ENCODE measurements at regions not wholly inside any gene's neighbourhood (a gene's known extent, or its start where the extent isn't known, plus 50 kb on each side); places are given as distances from the start of the nearest gene placed in this dataset.

DNA sequence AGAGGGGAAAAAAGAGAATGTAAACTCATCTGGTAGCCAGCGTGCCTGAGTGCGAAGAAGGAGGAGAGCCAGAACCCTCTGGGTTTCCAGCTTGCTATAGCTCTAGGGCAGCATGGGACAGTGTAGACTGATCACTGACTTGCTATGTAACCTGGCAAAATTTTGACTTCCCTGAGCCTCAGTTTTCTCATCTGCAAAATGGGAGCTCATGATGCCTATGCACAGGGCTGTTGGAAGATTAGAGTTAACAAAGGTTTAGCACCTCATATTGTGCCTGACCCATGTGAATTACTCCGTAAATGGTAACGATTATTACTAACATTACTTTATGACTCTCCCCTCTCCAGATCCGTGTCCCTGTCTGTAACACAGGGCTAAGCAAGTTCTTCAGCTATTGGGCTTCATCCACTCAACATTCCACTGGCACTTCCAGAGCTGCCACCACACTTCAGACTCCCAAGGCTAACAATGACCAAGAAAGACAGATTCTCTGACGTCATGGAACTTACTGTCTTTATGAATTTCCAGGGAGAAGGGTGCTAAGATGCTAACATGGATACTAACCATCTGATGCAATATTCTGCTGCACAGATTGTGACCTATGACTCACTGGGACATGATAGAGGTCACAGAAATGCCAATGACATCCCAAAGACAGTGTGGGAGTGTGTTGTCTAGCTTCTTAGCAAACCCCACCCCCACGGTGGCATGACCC, 195.2 kb downstream of the TRIM29 start:
- FAIRE-seq (no peak), DNase-seq (ENCODE audit: insufficient read length) (no peak)
- TF ChIP-seq POLR2AphosphoS5 (IDR thresholded peaks at IDR 0.05; ENCODE audit: low read depth, low read length) (no peak), TAF1 (IDR thresholded peaks at IDR 0.05; ENCODE audit: borderline replicate concordance, low read depth, low read length) (no peak), POLR2A (IDR thresholded peaks at IDR 0.05; ENCODE audit: low read depth, low read length) (no peak)

DNA sequence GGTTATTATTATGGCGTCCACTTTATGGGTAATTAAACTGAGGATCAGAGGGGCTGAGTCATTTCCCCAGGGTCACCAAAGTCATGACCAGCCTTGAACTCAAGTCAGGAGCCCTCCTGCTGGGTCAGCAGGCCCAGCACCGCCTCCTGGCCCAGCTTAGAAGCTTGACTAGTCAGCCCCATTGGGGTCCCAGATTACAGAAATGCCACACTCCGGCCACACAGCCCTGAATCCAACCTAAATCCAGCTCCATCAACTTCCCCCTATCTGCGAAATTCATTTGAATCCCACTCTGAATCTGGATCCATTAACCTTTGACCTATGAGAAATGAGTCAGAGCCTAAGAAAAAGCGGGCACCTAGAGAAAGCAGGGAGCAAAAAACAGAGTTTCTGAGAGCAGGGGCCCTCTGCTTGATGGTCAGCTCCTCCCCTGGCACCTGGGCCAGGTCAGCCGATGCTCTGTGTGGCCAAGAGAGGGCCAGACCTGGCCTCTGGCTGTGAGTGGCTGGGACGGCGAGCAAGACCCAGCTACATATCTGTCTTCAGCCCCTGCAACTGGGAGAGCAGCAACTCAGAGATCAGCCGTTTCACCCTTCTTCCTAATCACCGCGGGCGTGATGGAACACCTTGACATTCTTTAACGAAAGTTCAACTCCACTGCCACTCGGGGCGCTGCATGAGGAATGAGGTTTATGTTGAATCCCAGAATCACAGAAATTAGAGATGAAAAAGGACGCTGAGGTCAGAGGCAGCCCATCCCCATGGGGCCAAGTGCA, 196.1 kb downstream of the TRIM29 start:
- no peak for FAIRE-seq
- no peak for DNase-seq (ENCODE audit: insufficient read length)
- TF ChIP-seq POLR2A (IDR thresholded peaks at IDR 0.05; ENCODE audit: low read depth, low read length): no peak
- TF ChIP-seq TAF1 (IDR thresholded peaks at IDR 0.05; ENCODE audit: borderline replicate concordance, low read depth, low read length): no peak
- TF ChIP-seq POLR2AphosphoS5 (IDR thresholded peaks at IDR 0.05; ENCODE audit: low read depth, low read length): no peak

DNA sequence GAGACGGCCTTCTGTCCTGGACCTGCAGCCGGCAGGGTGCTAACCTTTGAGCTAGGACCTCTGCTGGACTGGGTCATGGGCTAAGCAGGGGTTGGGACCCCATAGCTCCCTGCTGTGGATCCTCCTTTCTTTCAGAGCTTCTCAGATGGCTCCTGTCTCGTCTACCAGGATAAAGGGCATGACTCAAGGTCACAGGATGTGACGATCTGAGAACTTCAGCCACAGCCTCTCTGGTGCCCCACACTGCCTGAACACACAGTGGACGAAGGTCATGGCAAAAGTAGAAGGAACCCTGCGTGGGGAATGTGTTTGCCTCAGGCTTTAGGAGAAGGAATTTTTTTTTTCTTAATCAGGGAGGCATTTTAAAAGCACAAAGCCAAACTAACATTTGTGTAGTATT, 196.7 kb downstream of the TRIM29 start:
- TF ChIP-seq TAF1 (IDR thresholded peaks at IDR 0.05; ENCODE audit: borderline replicate concordance, low read depth, low read length) (no peak), POLR2A (IDR thresholded peaks at IDR 0.05; ENCODE audit: low read depth, low read length) (no peak)
- DNase-seq (ENCODE audit: insufficient read length) (no peak), FAIRE-seq (no peak)

DNA sequence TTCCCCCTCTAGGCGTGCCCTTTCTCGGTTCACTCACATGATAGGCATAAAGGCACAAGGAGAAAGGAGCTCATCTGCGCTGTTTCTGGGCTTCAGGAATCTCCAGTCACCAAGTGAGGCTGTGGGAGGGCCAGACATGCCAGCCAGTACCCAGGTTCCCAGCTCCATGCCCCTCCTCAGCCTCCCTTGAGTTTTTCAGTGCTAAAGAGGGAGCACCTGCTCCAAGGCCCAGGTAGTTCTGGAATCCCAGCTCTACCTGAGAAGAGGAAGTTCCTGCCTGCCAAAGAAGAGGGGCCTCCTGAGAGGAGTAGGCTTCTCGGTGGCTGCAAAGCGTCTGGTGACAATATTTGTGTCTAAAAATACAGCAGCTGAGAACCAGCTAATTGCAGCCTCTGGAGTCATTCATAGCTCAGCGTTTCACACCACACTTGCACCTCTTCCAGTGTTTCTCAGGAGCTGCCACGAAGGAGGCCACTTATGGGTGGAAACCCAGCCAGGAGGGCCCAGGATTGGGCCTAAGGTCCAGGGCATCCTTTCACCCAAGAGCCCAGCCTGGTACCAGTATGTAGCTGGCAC, 197.4 kb downstream of the TRIM29 start:
- TF ChIP-seq TAF1 (IDR thresholded peaks at IDR 0.05; ENCODE audit: borderline replicate concordance, low read depth, low read length): no peak
- no peak for TF ChIP-seq POLR2AphosphoS5 (IDR thresholded peaks at IDR 0.05; ENCODE audit: low read depth, low read length)
- no peak for TF ChIP-seq POLR2A (IDR thresholded peaks at IDR 0.05; ENCODE audit: low read depth, low read length)
- DNase-seq (ENCODE audit: insufficient read length) (no peak), FAIRE-seq (no peak)

DNA sequence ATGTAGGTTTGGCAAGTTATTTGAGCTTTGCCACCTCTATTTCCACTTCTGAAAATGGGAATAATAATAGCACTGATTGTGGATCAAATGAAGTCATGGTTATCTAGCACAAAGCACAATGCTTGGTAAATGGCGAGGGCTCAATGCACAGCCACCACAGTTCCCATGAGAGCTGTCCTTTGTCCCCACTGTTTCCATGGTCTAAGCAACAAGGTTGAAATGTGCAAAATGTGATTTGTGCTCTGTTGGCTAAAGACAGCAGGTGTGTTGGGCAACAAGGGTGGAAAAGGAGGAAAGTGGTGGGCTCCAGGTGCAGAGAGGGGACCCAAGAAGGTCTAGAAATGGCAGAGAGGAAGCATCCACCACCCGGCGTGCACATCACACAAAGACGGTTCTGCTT, 200.5 kb downstream of the TRIM29 start:
- no peak for TF ChIP-seq POLR2A (IDR thresholded peaks at IDR 0.05; ENCODE audit: low read depth, low read length)
- no peak for TF ChIP-seq TAF1 (IDR thresholded peaks at IDR 0.05; ENCODE audit: borderline replicate concordance, low read depth, low read length)
- no peak for TF ChIP-seq POLR2AphosphoS5 (IDR thresholded peaks at IDR 0.05; ENCODE audit: low read depth, low read length)
- FAIRE-seq (no peak), DNase-seq (ENCODE audit: insufficient read length) (no peak)

DNA sequence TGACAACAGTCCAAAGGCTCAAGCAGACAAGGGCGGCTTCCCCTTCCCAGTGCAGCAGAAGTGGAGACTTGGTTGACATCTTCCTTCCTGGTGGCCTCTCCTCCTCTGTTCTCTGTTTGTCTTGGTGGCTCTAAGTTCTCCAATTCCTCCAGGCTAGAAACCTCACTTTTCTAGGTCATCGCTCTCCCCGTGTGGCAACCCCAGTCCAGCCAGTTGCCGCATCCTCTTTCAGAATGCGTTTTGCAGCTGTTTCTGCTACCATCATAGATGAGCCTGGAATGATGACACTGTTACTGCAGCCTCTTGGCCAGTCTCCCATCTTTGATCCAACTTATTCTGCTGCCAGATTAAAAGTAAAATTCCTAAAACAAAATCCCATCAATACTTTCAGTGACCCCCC, 201.5 kb downstream of the TRIM29 start:
- FAIRE-seq: no peak
- DNase-seq (ENCODE audit: insufficient read length): no peak
- TF ChIP-seq POLR2AphosphoS5 (IDR thresholded peaks at IDR 0.05; ENCODE audit: low read depth, low read length) (no peak), POLR2A (IDR thresholded peaks at IDR 0.05; ENCODE audit: low read depth, low read length) (no peak), TAF1 (IDR thresholded peaks at IDR 0.05; ENCODE audit: borderline replicate concordance, low read depth, low read length) (no peak)

DNA sequence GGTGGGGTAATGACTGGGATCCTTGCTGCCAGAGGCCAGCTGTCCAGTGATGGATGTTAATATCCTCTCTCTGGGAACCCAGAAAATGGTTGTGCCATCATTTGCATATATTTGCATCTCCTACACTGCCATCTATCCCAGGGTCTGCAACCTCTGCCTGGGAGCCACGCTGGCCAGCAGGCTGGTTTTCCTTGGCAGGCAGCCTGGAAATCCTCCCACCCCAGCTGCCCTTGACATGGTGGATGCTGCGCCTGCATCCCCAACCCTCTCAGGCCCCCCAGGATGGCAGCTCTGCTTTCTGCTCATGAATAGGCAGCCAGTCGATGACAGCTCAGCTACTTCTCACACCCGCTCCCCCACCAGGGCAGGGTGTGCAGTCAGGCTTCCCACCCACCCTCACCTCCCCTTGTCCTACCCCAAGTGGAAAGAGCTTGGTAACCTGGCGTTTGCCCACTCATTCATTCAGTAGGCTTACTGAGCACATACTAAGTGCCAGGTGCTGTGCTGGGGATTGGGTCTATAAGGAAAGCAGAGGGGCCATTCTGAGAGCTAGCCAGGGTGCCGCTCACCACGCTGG, 202.5 kb downstream of the TRIM29 start:
- DNase-seq (ENCODE audit: insufficient read length) (no peak), FAIRE-seq (no peak)
- no peak for TF ChIP-seq POLR2AphosphoS5 (IDR thresholded peaks at IDR 0.05; ENCODE audit: low read depth, low read length)
- TF ChIP-seq TAF1 (IDR thresholded peaks at IDR 0.05; ENCODE audit: borderline replicate concordance, low read depth, low read length): no peak
- TF ChIP-seq POLR2A (IDR thresholded peaks at IDR 0.05; ENCODE audit: low read depth, low read length): no peak

DNA sequence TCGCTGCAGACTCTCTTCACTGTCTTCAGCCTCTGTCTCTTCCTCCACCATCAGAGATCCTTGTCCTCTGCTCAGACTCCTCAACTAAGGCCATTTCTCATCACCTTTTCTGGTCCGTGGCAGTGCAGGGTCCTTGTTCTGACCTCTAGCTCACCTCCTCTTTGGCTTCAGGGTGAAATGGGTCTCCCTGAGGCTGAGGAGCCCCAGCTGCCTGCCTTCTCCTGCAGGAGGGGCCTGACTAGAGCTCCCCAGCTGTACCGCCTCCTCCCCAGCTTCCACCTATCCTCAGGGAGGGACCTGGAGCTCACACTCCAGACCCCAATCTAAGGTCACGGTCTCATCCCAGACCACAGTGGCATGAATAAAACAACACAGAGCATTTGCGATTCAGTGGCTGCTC, 203.0 kb downstream of the TRIM29 start:
- FAIRE-seq (no peak), DNase-seq (ENCODE audit: insufficient read length) (no peak)
- TF ChIP-seq TAF1 (IDR thresholded peaks at IDR 0.05; ENCODE audit: borderline replicate concordance, low read depth, low read length): no peak
- TF ChIP-seq POLR2AphosphoS5 (IDR thresholded peaks at IDR 0.05; ENCODE audit: low read depth, low read length): no peak
- no peak for TF ChIP-seq POLR2A (IDR thresholded peaks at IDR 0.05; ENCODE audit: low read depth, low read length)

DNA sequence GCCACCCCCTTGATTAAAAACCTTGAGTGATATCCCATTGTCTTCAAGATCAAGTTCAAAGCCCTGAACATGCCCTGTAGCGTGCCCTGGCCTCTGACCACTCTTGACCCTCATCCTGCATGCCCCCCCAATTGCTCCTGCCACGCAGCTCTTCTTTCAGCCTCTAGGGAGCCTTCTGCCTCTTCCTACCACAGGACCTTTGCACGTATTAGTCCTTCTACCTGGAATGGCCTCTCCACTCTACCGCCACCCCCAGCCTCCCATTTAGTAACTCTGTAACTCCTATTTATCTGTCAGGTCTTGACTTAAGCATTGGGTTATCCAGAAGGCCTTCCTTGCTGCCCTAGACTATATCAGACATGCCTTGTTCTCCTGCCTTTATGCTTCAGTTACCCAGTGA, 203.6 kb downstream of the TRIM29 start:
- FAIRE-seq (no peak), DNase-seq (ENCODE audit: insufficient read length) (no peak)
- TF ChIP-seq POLR2A (IDR thresholded peaks at IDR 0.05; ENCODE audit: low read depth, low read length): no peak

DNA sequence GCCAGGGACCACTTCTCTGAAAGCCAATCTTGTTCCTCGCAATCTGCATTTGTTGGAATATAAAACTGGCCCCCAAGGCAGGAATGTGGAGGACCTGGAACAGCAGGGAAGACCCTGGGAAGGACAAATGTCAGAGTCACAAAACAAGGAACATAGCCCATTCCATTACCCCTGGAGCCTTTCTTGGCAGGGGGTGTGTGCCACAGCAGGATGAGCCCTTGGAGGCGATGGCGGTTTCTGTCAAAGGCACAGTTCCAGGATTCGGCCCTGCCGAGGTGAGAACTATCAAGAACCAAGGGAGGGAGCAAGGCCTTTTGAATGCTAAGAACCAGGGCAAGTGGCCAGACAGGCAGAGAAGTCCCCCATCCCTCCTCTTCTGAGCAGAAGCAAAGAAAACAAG, 204.3 kb downstream of the TRIM29 start:
- TF ChIP-seq TAF1 (IDR thresholded peaks at IDR 0.05; ENCODE audit: borderline replicate concordance, low read depth, low read length) (no peak), POLR2AphosphoS5 (IDR thresholded peaks at IDR 0.05; ENCODE audit: low read depth, low read length) (no peak), POLR2A (IDR thresholded peaks at IDR 0.05; ENCODE audit: low read depth, low read length) (no peak)
- DNase-seq (ENCODE audit: insufficient read length) (no peak), FAIRE-seq (no peak)

DNA sequence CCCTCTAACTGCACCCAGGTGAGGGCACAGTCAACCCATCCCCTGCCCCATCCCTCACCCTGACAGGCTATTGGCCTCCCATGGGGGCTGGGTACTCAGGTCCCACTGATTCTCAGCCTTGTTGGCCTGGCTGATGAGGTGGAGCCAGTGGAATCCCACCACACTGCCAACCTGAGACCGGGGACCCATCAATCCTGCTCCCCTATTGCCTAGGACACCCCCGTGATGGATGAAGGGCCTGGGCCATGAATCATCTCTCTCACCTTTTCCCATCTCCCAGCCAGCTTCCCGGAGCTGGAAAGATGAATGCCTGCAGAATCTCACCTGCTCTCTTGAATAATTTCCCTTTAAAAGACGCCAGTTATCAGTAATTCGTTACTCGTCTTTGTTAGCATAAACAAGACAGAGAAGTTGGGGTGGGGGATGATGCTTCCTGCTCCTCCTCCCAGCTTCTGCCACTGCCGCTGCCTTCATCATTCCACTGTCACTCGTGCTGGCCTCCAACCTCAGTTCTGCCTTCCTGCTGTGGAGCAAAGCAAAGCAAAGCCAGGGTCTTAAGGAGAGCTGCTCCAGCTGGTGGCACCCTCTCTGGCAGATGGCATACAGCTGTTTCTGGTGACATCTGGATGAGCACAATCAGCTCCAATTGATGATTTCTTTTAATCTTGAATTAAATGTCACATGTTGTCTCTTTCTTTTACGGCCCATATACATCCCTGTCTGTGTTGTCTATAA, 204.0 kb upstream of the NECTIN1 start:
- TF ChIP-seq POLR2A (IDR thresholded peaks at IDR 0.05; ENCODE audit: low read depth, low read length) (no peak), POLR2AphosphoS5 (IDR thresholded peaks at IDR 0.05; ENCODE audit: low read depth, low read length) (no peak)
- no peak for DNase-seq (ENCODE audit: insufficient read length)
- FAIRE-seq: no peak
